Lung microvascular endothelial cell (primary cell): ENCODE measurements at regions not wholly inside any gene's neighbourhood (a gene's known extent, or its start where the extent isn't known, plus 50 kb on each side); places are given as distances from the start of the nearest gene placed in this dataset.

Experiments
- DNase-seq, 2 donors: peaks; one replicate each; pipeline versions ENCODE4 v3.0.0 to v3.0.0-alpha.2; 2010; ENCODE audit warnings: low read depth in 2 of 2

- peak in 1 of 2 donors; percentile 9 for DNase-seq
These were observed 134.1 kb downstream of the NUDT12 start for GRCh38 chr5:103428411-103428871.

- no peak for DNase-seq
These were observed 135.3 kb downstream of the NUDT12 start for GRCh38 chr5:103427326-103427725.

- no peak for DNase-seq
These were observed 136.7 kb downstream of the NUDT12 start for GRCh38 chr5:103425686-103426454.

- DNase-seq = no peak
These were observed 138.0 kb downstream of the NUDT12 start for GRCh38 chr5:103424453-103425205.

GRCh38 chr5:103424026-103424425 lies 138.6 kb downstream of the NUDT12 start:
- peak in 1 of 2 donors; percentile 36 for DNase-seq

GRCh38 chr5:103422756-103423155 lies 139.8 kb downstream of the NUDT12 start:
- no peak for DNase-seq

- DNase-seq = no peak
These were observed 148.0 kb downstream of the NUDT12 start for GRCh38 chr5:103414604-103415003.

- DNase-seq = no peak
These were observed 150.9 kb downstream of the NUDT12 start for GRCh38 chr5:103411711-103412110.

- DNase-seq = no peak
These were observed 151.6 kb downstream of the MACIR start for GRCh38 chr5:103410172-103410571.

- no peak for DNase-seq
These were observed 150.6 kb downstream of the MACIR start for GRCh38 chr5:103409013-103409670.

GRCh38 chr5:103408408-103408807 lies 149.8 kb downstream of the MACIR start:
- DNase-seq = no peak

GRCh38 chr5:103407402-103407801 lies 148.8 kb downstream of the MACIR start:
- no peak for DNase-seq

- DNase-seq = no peak
These were observed 145.9 kb downstream of the MACIR start for GRCh38 chr5:103404483-103404882.

- DNase-seq = no peak
These were observed 144.3 kb downstream of the MACIR start for GRCh38 chr5:103402851-103403250.

GRCh38 chr5:103397739-103398581 lies 139.4 kb downstream of the MACIR start:
- no peak for DNase-seq

GRCh38 chr5:103394676-103395075 lies 136.1 kb downstream of the MACIR start:
- DNase-seq = peak in 1 of 2 donors; percentile 4

GRCh38 chr5:103393101-103393754 lies 134.7 kb downstream of the MACIR start:
- DNase-seq = peak in 1 of 2 donors; percentile 14

GRCh38 chr5:103391659-103392058 lies 133.1 kb downstream of the MACIR start:
- DNase-seq = no peak

- DNase-seq = no peak
These were observed 131.3 kb downstream of the MACIR start for GRCh38 chr5:103389846-103390245.

GRCh38 chr5:103389357-103389756 lies 130.8 kb downstream of the MACIR start:
- DNase-seq = no peak

- no peak for DNase-seq
These were observed 127.2 kb downstream of the MACIR start for GRCh38 chr5:103385722-103386121.
